ENCODE measurements at regions not wholly inside any gene's neighbourhood (a gene's known extent, or its start where the extent isn't known, plus 50 kb on each side); places are given as distances from the start of the nearest gene placed in this dataset.

GRCh38 chrX:39736216-39737211 lies 361.2 kb downstream of the BCOR start:
- H3K4me3 Mint-ChIP-seq: no peak overlapping the region
- no peaks in the 10 kb centered on the region for H3K36me3 Mint-ChIP-seq (ENCODE audit: low read depth)
- no peak for TF ChIP-seq CTCF (IDR thresholded peaks at IDR 0.05; ENCODE audit: unreplicated experiment in 3 of 3)
- H3K9me3 Mint-ChIP-seq: peaks cover 7% of the 10 kb centered on the region
- peaks cover 4% of the 10 kb centered on the region for H3K27me3 Mint-ChIP-seq (ENCODE audit: low read depth)
- H3K27ac Mint-ChIP-seq: peak overlapping the region in 2 of 3 experiments; percentile 38 to 80
- peaks cover 27% of the 10 kb centered on the region for H3K4me1 Mint-ChIP-seq

DNA sequence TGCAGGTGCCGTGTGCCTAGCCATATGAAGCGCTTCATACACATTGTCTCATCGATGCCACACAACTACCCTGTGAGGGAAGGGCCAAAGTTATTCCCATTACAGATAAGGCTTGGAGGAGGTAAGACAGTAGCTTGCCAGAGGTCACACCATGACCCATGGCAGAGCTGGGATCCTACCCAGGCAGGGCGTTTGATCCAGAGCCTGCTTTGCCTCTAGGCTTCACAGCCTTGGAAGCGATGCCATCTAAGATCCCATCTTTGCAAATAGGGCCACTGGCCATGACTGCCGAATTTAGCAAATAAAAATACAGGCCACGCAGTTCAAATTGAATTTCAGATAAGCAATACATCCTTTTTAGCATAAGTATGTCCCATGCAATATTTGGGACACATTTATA lies 358.2 kb downstream of the BCOR start:
- Mint-ChIP-seq H3K9me3 (peaks cover 8% of the 10 kb centered on the region), H3K4me1 (peaks cover 17% of the 10 kb centered on the region), H3K4me3 (no peak overlapping the region), H3K27me3 (ENCODE audit: low read depth) (peaks cover 4% of the 10 kb centered on the region), H3K36me3 (ENCODE audit: low read depth) (no peaks in the 10 kb centered on the region), H3K27ac (peak overlapping the region in 2 of 3 experiments; percentile 15 to 23)
- no peak for TF ChIP-seq CTCF (IDR thresholded peaks at IDR 0.05; ENCODE audit: unreplicated experiment in 3 of 3)

- H3K36me3 Mint-ChIP-seq (ENCODE audit: low read depth): no peaks in the 10 kb centered on the region
- no peak overlapping the region for H3K27ac Mint-ChIP-seq
- no peak for TF ChIP-seq CTCF (IDR thresholded peaks at IDR 0.05; ENCODE audit: unreplicated experiment in 3 of 3)
- peaks cover 4% of the 10 kb centered on the region for H3K27me3 Mint-ChIP-seq (ENCODE audit: low read depth)
- no peak overlapping the region for H3K4me3 Mint-ChIP-seq
- peaks cover 8% of the 10 kb centered on the region for H3K9me3 Mint-ChIP-seq
- H3K4me1 Mint-ChIP-seq: peaks cover 17% of the 10 kb centered on the region
Observed at GRCh38 chrX:39740078-39740477, 357.7 kb downstream of the BCOR start.

GRCh38 chrX:39741904-39742303 lies 355.9 kb downstream of the BCOR start:
- Mint-ChIP-seq H3K27ac (peak overlapping the region in 1 of 3 experiments; percentile 8), H3K9me3 (peaks cover 10% of the 10 kb centered on the region), H3K27me3 (ENCODE audit: low read depth) (peaks cover 2% of the 10 kb centered on the region), H3K4me1 (peaks cover 7% of the 10 kb centered on the region), H3K4me3 (no peak overlapping the region), H3K36me3 (ENCODE audit: low read depth) (no peaks in the 10 kb centered on the region)
- no peak for TF ChIP-seq CTCF (IDR thresholded peaks at IDR 0.05; ENCODE audit: unreplicated experiment in 3 of 3)

- TF ChIP-seq CTCF (IDR thresholded peaks at IDR 0.05; ENCODE audit: unreplicated experiment in 3 of 3): no peak
- Mint-ChIP-seq H3K9me3 (peaks cover 12% of the 10 kb centered on the region), H3K36me3 (ENCODE audit: low read depth) (no peaks in the 10 kb centered on the region), H3K27me3 (ENCODE audit: low read depth) (peaks cover 8% of the 10 kb centered on the region), H3K4me1 (peaks cover 16% of the 10 kb centered on the region), H3K27ac (peak overlapping the region; percentile 76 to 88 (median 87)), H3K4me3 (no peak overlapping the region)
Observed at GRCh38 chrX:39745818-39746217, 351.9 kb downstream of the BCOR start.

All from nephron (organoid).